Fibroblast of lung (primary cell): ENCODE measurements at regions not wholly inside any gene's neighbourhood (a gene's known extent, or its start where the extent isn't known, plus 50 kb on each side); places are given as distances from the start of the nearest gene placed in this dataset.

Experiments used
- DNase-seq, 2 donors: peaks; one replicate each; pipeline versions ENCODE4 v3.0.0 to v3.0.0-alpha.2; 2010; ENCODE audit warnings: low read depth in 2 of 2
- H2AFZ ChIP-seq: 2 replicates; pipeline ENCODE4 v1.5.1; 2012; ENCODE audit warnings: low read length, control low read depth, inconsistent platforms
- H3K27ac ChIP-seq: 2 replicates; pipeline ENCODE4 v1.5.1; 2011; ENCODE audit warnings: low read length, control low read depth; ENCODE audit not compliant: insufficient read depth
- H3K27me3 ChIP-seq: 2 replicates; pipeline ENCODE4 v1.5.1; 2011; ENCODE audit warnings: mild to moderate bottlenecking, low read length; ENCODE audit not compliant: control insufficient read depth, insufficient read depth
- H3K36me3 ChIP-seq: 2 replicates; pipeline ENCODE4 v1.5.1; 2011; ENCODE audit warnings: low read length; ENCODE audit not compliant: control insufficient read depth, insufficient read depth
- H3K4me1 ChIP-seq: 2 replicates; pipeline ENCODE4 v1.5.1; 2011; ENCODE audit warnings: low read length; ENCODE audit not compliant: control insufficient read depth, insufficient read depth; ENCODE audit errors: extremely low read depth
- H3K4me2 ChIP-seq: 2 replicates; pipeline ENCODE4 v1.5.1; 2011; ENCODE audit warnings: low read length, control low read depth; ENCODE audit not compliant: insufficient read depth; ENCODE audit errors: extremely low read depth
- H3K4me3 ChIP-seq, 4 experiments: fragments of 200-600 bp in 1 of 4; sonication (generic) in 1 of 4; replicated peaks in 1 of 4; 2 replicates each; pipeline ENCODE4 v1.5.1; 2011 to 2016; ENCODE audit warnings: low read length in 4 of 4, low read depth in 3 of 4, mild to moderate bottlenecking in 3 of 4, control low read depth in 2 of 4, inconsistent platforms in 1 of 4, mixed read lengths in 1 of 4; ENCODE audit not compliant: insufficient read depth in 1 of 4; ENCODE audit errors: control extremely low read depth in 1 of 4
- H3K79me2 ChIP-seq: 2 replicates; pipeline ENCODE4 v1.5.1; 2012; ENCODE audit warnings: mild to moderate bottlenecking, low read length, inconsistent platforms; ENCODE audit not compliant: control insufficient read depth, insufficient read depth
- H3K9ac ChIP-seq: 2 replicates; pipeline ENCODE4 v1.5.1; 2011; ENCODE audit warnings: mild to moderate bottlenecking, low read length, control low read depth; ENCODE audit not compliant: insufficient read depth
- H3K9me3 ChIP-seq: 2 replicates; pipeline ENCODE4 v1.5.1; 2012; ENCODE audit warnings: low read depth, low read length; ENCODE audit not compliant: control insufficient read depth, insufficient read depth
- H4K20me1 ChIP-seq: 2 replicates; pipeline ENCODE4 v1.5.1; 2011; ENCODE audit warnings: low read length; ENCODE audit not compliant: control insufficient read depth, insufficient read depth; ENCODE audit errors: extremely low read depth
- CTCF ChIP-seq, 2 donors: IDR thresholded peaks in 1 of 2; conservative IDR thresholded peaks in 1 of 2; 1 replicate in 1 of 2; 2 replicates in 1 of 2; pipeline ENCODE4 v1.5.1; 2011 to 2012; ENCODE audit warnings: low read length in 2 of 2, control low read depth in 1 of 2, inconsistent platforms in 1 of 2, low read depth in 1 of 2, mild to moderate bottlenecking in 1 of 2
- EZH2 ChIP-seq: IDR thresholded peaks from 2 replicates; pipeline ENCODE4 v1.5.1; 2012; ENCODE audit warnings: low read length, control low read depth, mild to moderate bottlenecking; ENCODE audit errors: missing control alignments

DNA sequence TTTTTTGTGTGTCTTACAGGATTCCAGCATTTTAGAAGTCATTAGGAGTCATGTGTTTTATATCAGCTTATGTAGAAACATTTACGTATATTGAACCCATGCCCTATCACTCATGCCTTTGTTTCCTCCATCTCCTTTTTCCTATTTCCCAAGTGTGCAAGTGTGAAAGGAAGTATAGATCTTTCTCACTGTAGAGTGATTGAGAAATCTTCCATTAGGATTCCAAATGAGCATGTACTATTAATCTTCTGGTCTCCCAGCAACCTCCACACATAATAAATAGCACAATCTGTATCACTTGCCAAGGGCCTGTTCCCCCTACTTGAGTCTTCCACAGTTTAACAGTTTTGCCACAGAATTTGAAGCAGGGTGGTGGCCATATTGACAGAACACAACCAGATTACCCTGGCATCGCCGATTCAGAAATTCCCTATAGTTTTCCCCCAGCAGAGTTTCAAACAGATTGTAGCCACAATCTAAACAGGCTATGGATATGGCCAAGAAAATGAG lies 1052.8 kb downstream of the TTLL7 start:
- H3K36me3 ChIP-seq, result no peaks in the 10 kb centered on the region
- H3K4me2 ChIP-seq, result no peak overlapping the region
- H3K4me1 ChIP-seq, result no peaks in the 10 kb centered on the region
- no peak overlapping the region for H3K4me3 ChIP-seq
- no peaks in the 10 kb centered on the region for H3K9me3 ChIP-seq
- H3K9ac ChIP-seq, result no peak overlapping the region
- H3K27me3 ChIP-seq, result no peaks in the 10 kb centered on the region
- H4K20me1 ChIP-seq, result no peaks in the 10 kb centered on the region
- no peak for DNase-seq
- TF ChIP-seq CTCF (conservative IDR thresholded peaks at IDR 0.05 in 1 of 2, IDR thresholded peaks at IDR 0.05 in 1 of 2; ENCODE audit: low read depth in 1 of 2, low read length in 2 of 2) (no peak), EZH2 (no peak)
- no peak overlapping the region for H2AFZ ChIP-seq
- no peaks in the 10 kb centered on the region for H3K79me2 ChIP-seq
- H3K27ac ChIP-seq, result no peak overlapping the region

GRCh38 chr1:82944822-82945221 lies 1054.1 kb downstream of the TTLL7 start:
- Histone ChIP-seq H3K4me3 (no peak overlapping the region), H3K4me2 (no peak overlapping the region), H3K9ac (no peak overlapping the region), H4K20me1 (no peaks in the 10 kb centered on the region), H2AFZ (no peak overlapping the region), H3K27me3 (no peaks in the 10 kb centered on the region), H3K4me1 (no peaks in the 10 kb centered on the region), H3K36me3 (no peaks in the 10 kb centered on the region), H3K27ac (no peak overlapping the region), H3K9me3 (no peaks in the 10 kb centered on the region), H3K79me2 (no peaks in the 10 kb centered on the region)
- TF ChIP-seq EZH2, result no peak
- TF ChIP-seq CTCF (conservative IDR thresholded peaks at IDR 0.05 in 1 of 2, IDR thresholded peaks at IDR 0.05 in 1 of 2; ENCODE audit: low read depth in 1 of 2, low read length in 2 of 2), result no peak
- no peak for DNase-seq

- H3K4me2 ChIP-seq, result no peak overlapping the region
- H3K27me3 ChIP-seq, result no peaks in the 10 kb centered on the region
- DNase-seq, result no peak
- TF ChIP-seq EZH2 (no peak), CTCF (conservative IDR thresholded peaks at IDR 0.05 in 1 of 2, IDR thresholded peaks at IDR 0.05 in 1 of 2; ENCODE audit: low read depth in 1 of 2, low read length in 2 of 2) (no peak)
- no peak overlapping the region for H2AFZ ChIP-seq
- no peak overlapping the region for H3K4me3 ChIP-seq
- H3K9me3 ChIP-seq, result no peaks in the 10 kb centered on the region
- H4K20me1 ChIP-seq, result no peaks in the 10 kb centered on the region
- no peaks in the 10 kb centered on the region for H3K79me2 ChIP-seq
- H3K4me1 ChIP-seq, result no peaks in the 10 kb centered on the region
- H3K27ac ChIP-seq, result no peak overlapping the region
- H3K9ac ChIP-seq, result no peak overlapping the region
- H3K36me3 ChIP-seq, result no peaks in the 10 kb centered on the region
Measured at GRCh38 chr1:82934074-82934473, 1064.9 kb downstream of the TTLL7 start.
